MCF 10A (cell line): ENCODE measurements at regions not wholly inside any gene's neighbourhood (a gene's known extent, or its start where the extent isn't known, plus 50 kb on each side); places are given as distances from the start of the nearest gene placed in this dataset.

Source experiments
- BruUV-seq: library from RNA; stranded (reverse); fragments of 400-500 nt; replicated peaks from 2 replicates; lab custom pipeline; 2021; lab: Mats Ljungman, UMichigan
- CTCF ChIA-PET: fragments of 300-600 bp; sonication (Branson Sonifier 250); formaldehyde crosslinking; extraction: SDS; loops from one replicate; lab custom pipeline; 2021; ENCODE audit warnings: antibody characterized with exemption, inconsistent platforms; lab: Yijun Ruan, JAX
- POLR2A ChIA-PET: fragments of 300-600, 350-650 bp; sonication (Branson Sonifier 250); formaldehyde crosslinking; extraction: SDS; loops from one replicate; lab custom pipeline; 2020; ENCODE audit warnings: antibody characterized with exemption, inconsistent platforms; lab: Yijun Ruan, JAX
- DNase-seq: peaks from one replicate; pipeline ENCODE4 v3.0.0-alpha.2; 2018; ENCODE audit not compliant: unreplicated experiment
- H3K27ac Mint-ChIP-seq: one replicate; pipeline ENCODE4 v1.8.0; 2022; ENCODE audit warnings: mild to moderate bottlenecking, low read depth, mixed read lengths; ENCODE audit not compliant: unreplicated experiment
- H3K27me3 Mint-ChIP-seq: one replicate; pipeline ENCODE4 v1.8.0; 2022; ENCODE audit warnings: mixed read lengths; ENCODE audit not compliant: insufficient read depth, unreplicated experiment
- H3K36me3 Mint-ChIP-seq: one replicate; pipeline ENCODE4 v1.8.0; 2022; ENCODE audit warnings: mild to moderate bottlenecking, moderate library complexity, mixed read lengths; ENCODE audit not compliant: insufficient read depth, unreplicated experiment
- H3K4me1 Mint-ChIP-seq: one replicate; pipeline ENCODE4 v1.8.0; 2022; ENCODE audit warnings: mixed read lengths; ENCODE audit not compliant: insufficient read depth, unreplicated experiment
- H3K4me3 Mint-ChIP-seq: one replicate; pipeline ENCODE4 v1.8.0; 2022; ENCODE audit warnings: mild to moderate bottlenecking, moderate library complexity, mixed read lengths; ENCODE audit not compliant: unreplicated experiment
- H3K9me3 Mint-ChIP-seq: one replicate; pipeline ENCODE4 v1.8.0; 2022; ENCODE audit warnings: mixed read lengths; ENCODE audit not compliant: unreplicated experiment
- intact Hi-C: fragments of 100-400 bp; cut with micrococcal nuclease; formaldehyde crosslinking; loops from 2 replicates; pipeline ENCODE4 v1.14.1; 2022
- TF ChIP-seq, protein P1 (sequence below): fragments of 200-600 bp; IDR thresholded peaks from one replicate; pipeline ENCODE4 v1.8.0; 2022; ENCODE audit warnings: antibody characterized with exemption, mild to moderate bottlenecking; ENCODE audit not compliant: unreplicated experiment

DNA sequence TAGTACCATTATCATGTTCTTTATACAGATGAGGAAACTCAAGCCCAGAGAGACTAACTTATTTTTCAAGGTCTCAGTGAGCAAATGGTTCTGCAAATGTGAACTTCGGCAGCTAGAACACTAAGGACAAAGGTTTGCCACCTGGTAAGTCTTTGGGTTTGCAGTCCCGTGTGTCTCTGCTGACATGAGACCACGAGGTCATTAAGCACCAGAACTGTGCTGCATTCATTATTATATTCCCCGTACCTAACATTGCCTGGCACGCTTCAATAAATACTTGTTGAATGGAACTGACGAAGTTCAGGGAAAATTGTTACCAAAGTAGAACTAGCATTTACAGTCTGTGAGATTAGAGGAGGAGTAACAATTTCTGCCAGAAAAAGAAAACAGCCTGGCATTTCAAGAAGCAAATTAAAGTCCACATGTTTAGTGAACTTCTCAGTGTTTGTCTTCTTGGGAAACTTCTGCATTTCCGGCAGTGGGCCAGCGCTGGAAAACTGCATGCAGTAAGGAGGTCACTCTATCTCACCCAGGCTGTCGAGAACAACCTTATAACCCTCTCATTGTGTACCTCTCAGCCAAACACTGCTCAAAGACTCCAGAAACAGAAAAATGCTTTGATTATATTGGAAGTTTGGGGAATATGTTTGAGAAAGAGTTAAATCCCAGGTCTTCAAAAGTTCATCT, 67.4 kb upstream of the CPEB2 start:
- no TSS peak for BruUV-seq
- CTCF ChIA-PET = interaction anchor here (0.5 kb wide), 1 partner anchor 17 kb away, joined by 3 read pairs; no protein-coding TSS in a partner anchor
- intact Hi-C loops = no loop called here

DNA sequence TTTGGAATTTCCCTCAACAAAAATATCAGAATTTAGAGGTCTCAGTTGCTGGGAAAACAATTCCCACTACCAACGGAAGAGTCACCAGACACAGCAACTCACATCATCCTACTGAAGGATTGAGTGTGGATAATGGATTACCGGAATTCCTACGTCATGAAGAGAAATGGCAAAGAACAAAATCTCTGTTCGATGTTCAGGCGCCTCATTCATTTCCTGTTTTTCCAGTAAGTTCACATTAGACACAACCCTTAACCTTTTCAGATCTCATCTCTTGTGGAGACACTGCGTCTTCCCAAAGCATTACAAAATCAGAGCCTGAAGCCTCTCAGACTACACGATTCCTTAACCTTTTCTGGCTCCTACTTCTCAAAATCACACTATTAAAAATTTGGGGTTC, 58.5 kb upstream of the CPEB2 start:
- Mint-ChIP-seq H3K4me1 (no peaks in the 10 kb centered on the region), H3K9me3 (no peaks in the 10 kb centered on the region), H3K36me3 (no peaks in the 10 kb centered on the region), H3K27ac (no peak overlapping the region), H3K27me3 (no peaks in the 10 kb centered on the region), H3K4me3 (no peak overlapping the region)
- ChIA-PET POLR2A (no interaction called here), CTCF (no interaction called here)
- TF ChIP-seq, protein P1, sequence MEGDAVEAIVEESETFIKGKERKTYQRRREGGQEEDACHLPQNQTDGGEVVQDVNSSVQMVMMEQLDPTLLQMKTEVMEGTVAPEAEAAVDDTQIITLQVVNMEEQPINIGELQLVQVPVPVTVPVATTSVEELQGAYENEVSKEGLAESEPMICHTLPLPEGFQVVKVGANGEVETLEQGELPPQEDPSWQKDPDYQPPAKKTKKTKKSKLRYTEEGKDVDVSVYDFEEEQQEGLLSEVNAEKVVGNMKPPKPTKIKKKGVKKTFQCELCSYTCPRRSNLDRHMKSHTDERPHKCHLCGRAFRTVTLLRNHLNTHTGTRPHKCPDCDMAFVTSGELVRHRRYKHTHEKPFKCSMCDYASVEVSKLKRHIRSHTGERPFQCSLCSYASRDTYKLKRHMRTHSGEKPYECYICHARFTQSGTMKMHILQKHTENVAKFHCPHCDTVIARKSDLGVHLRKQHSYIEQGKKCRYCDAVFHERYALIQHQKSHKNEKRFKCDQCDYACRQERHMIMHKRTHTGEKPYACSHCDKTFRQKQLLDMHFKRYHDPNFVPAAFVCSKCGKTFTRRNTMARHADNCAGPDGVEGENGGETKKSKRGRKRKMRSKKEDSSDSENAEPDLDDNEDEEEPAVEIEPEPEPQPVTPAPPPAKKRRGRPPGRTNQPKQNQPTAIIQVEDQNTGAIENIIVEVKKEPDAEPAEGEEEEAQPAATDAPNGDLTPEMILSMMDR = no peak
- intact Hi-C loops = no loop called here
- no peak for DNase-seq
- BruUV-seq = no TSS peak

More for the DNA sequence above, 67.4 kb upstream of the CPEB2 start:
- Mint-ChIP-seq H3K4me3 (no peak overlapping the region), H3K4me1 (no peaks in the 10 kb centered on the region), H3K36me3 (no peaks in the 10 kb centered on the region), H3K9me3 (no peaks in the 10 kb centered on the region), H3K27me3 (no peaks in the 10 kb centered on the region), H3K27ac (no peak overlapping the region)
- TF ChIP-seq, protein P1 = no peak
- no peak for DNase-seq
- POLR2A ChIA-PET = no interaction called here

DNA sequence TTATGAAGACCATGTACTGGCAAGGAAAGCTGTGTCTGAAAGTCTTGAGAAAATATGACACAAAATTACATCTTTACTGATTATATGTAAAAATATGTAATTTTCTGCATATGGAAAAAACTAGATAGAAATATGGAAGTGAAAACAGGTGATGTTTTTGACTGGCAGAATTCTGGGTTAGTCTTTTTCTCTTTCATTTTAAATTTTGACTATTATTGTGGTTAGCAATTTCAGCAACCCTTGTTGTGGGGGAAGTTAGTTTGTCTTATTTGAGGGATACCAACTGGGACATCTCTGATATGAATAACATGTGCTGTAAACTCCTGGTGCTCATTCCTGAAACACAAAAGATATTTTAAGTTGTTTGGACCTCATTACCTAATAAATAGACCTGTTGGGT, 49.9 kb upstream of the CPEB2 start:
- intact Hi-C loops = no loop called here
- no peaks in the 10 kb centered on the region for H3K9me3 Mint-ChIP-seq
- TF ChIP-seq, protein P1 = no peak
- H3K27me3 Mint-ChIP-seq = no peaks in the 10 kb centered on the region
- DNase-seq = no peak
- H3K27ac Mint-ChIP-seq = no peak overlapping the region
- H3K4me3 Mint-ChIP-seq = no peak overlapping the region
- BruUV-seq = no TSS peak
- H3K36me3 Mint-ChIP-seq = no peaks in the 10 kb centered on the region
- CTCF ChIA-PET = no interaction called here
- POLR2A ChIA-PET = no interaction called here
- H3K4me1 Mint-ChIP-seq = no peaks in the 10 kb centered on the region
